GM06990 (cell line): ENCODE measurements at regions not wholly inside any gene's neighbourhood (a gene's known extent, or its start where the extent isn't known, plus 50 kb on each side); places are given as distances from the start of the nearest gene placed in this dataset.

Experiments used
- DNase-seq: peaks from one replicate; pipeline ENCODE4 v3.0.0-alpha.2; 2011; ENCODE audit not compliant: insufficient read length; ENCODE audit errors: extremely low read depth
- H3K27me3 ChIP-seq: replicated peaks from 2 replicates; pipeline ENCODE4 v1.6.0; 2011; ENCODE audit warnings: low read length; ENCODE audit not compliant: control insufficient read depth, insufficient read depth
- H3K36me3 ChIP-seq: 2 replicates; pipeline ENCODE4 v1.5.1; 2011; ENCODE audit warnings: low read length; ENCODE audit not compliant: control insufficient read depth, insufficient read depth
- H3K4me3 ChIP-seq: replicated peaks from 2 replicates; pipeline ENCODE4 v1.5.1; 2011; ENCODE audit warnings: low read depth, mild to moderate bottlenecking, control low read depth, low read length
- CTCF ChIP-seq: IDR thresholded peaks from 2 replicates; pipeline ENCODE4 v1.5.1; 2011; ENCODE audit warnings: low read length, control low read depth, mild to moderate bottlenecking, inconsistent platforms; ENCODE audit not compliant: insufficient read depth, poor library complexity, severe bottlenecking

- no peak for DNase-seq
- no peaks in the 10 kb centered on the region for H3K36me3 ChIP-seq
- no peak for TF ChIP-seq CTCF
- no peaks in the 10 kb centered on the region for H3K27me3 ChIP-seq
- H3K4me3 ChIP-seq, result no peak overlapping the region
These were observed 997.9 kb upstream of the ALCAM start for GRCh38 chr3:104368760-104369159.

- Histone ChIP-seq H3K27me3 (no peaks in the 10 kb centered on the region), H3K4me3 (no peak overlapping the region), H3K36me3 (no peaks in the 10 kb centered on the region)
- TF ChIP-seq CTCF, result no peak
- no peak for DNase-seq
These were observed 981.3 kb upstream of the ALCAM start for GRCh38 chr3:104385421-104385820.

GRCh38 chr3:104388619-104389018, 978.1 kb upstream of the ALCAM start:
- H3K4me3 ChIP-seq, result no peak overlapping the region
- TF ChIP-seq CTCF, result no peak
- no peaks in the 10 kb centered on the region for H3K36me3 ChIP-seq
- DNase-seq, result no peak
- H3K27me3 ChIP-seq, result no peaks in the 10 kb centered on the region

GRCh38 chr3:104392327-104392726, 974.4 kb upstream of the ALCAM start:
- DNase-seq, result no peak
- H3K36me3 ChIP-seq, result no peaks in the 10 kb centered on the region
- TF ChIP-seq CTCF, result no peak
- H3K27me3 ChIP-seq, result no peaks in the 10 kb centered on the region
- no peak overlapping the region for H3K4me3 ChIP-seq

GRCh38 chr3:104396974-104397669, 969.6 kb upstream of the ALCAM start:
- Histone ChIP-seq H3K27me3 (no peaks in the 10 kb centered on the region), H3K36me3 (no peaks in the 10 kb centered on the region), H3K4me3 (no peak overlapping the region)
- no peak for DNase-seq
- no peak for TF ChIP-seq CTCF

- Histone ChIP-seq H3K36me3 (no peaks in the 10 kb centered on the region), H3K27me3 (no peaks in the 10 kb centered on the region), H3K4me3 (no peak overlapping the region)
- DNase-seq, result no peak
- no peak for TF ChIP-seq CTCF
These were observed 969.0 kb upstream of the ALCAM start for GRCh38 chr3:104397713-104398112.
